ENCODE measurements at regions not wholly inside any gene's neighbourhood (a gene's known extent, or its start where the extent isn't known, plus 50 kb on each side); places are given as distances from the start of the nearest gene placed in this dataset.

- TF ChIP-seq ZBTB46 (CRISPR knock-in tag; IDR thresholded peaks at IDR 0.05; ENCODE audit: borderline replicate concordance) (no peak), IRF2 (CRISPR knock-in tag; IDR thresholded peaks at IDR 0.05) (peak; percentile 26; the same call in 1 of the 2 replicates), ZNF792 (CRISPR knock-in tag; IDR thresholded peaks at IDR 0.05) (0 out of 2 replicates have a peak, but pooled peaks have one; percentile 32), ZNF232 (CRISPR knock-in tag; IDR thresholded peaks at IDR 0.05; ENCODE audit: borderline replicate concordance) (no peak), ZNF501 (CRISPR knock-in tag; IDR thresholded peaks at IDR 0.05) (no peak), MIER2 (CRISPR knock-in tag; IDR thresholded peaks at IDR 0.05) (0 out of 2 replicates have a peak, but pooled peaks have one; percentile 16), NONO (IDR thresholded peaks at IDR 0.05) (no peak), NONO (CRISPR knock-in tag; conservative IDR thresholded peaks at IDR 0.05) (peak; percentile 43; the same call in 1 of the 2 replicates), RXRB (CRISPR knock-in tag; IDR thresholded peaks at IDR 0.05; ENCODE audit: borderline replicate concordance) (peak; percentile 62; the same call in 1 of the 2 replicates), MTF2 (CRISPR knock-in tag; IDR thresholded peaks at IDR 0.05; ENCODE audit: borderline replicate concordance) (no peak), CTCF (CRISPR knock-in tag; IDR thresholded peaks at IDR 0.05) (peak; percentile 56), KLF9 (CRISPR knock-in tag; IDR thresholded peaks at IDR 0.05; ENCODE audit: low read depth) (no peak), ZNF607 (CRISPR knock-in tag; IDR thresholded peaks at IDR 0.05; ENCODE audit: borderline replicate concordance) (no peak), SALL2 (CRISPR knock-in tag; IDR thresholded peaks at IDR 0.05) (no peak), EP300 (IDR thresholded peaks at IDR 0.05; ENCODE audit: low read depth in 2 of 2, low read length in 2 of 2) (peak in 1 of 2 experiments; percentile 92; a peak in 2 of 4 replicates), EP300 (CRISPR knock-in tag; IDR thresholded peaks at IDR 0.05; ENCODE audit: borderline replicate concordance) (no peak), MED1 (CRISPR knock-in tag; IDR thresholded peaks at IDR 0.05) (peak; percentile 58; the same call in 1 of the 2 replicates), ZNF556 (CRISPR knock-in tag; IDR thresholded peaks at IDR 0.05; ENCODE audit: borderline replicate concordance) (no peak), STAG1 (CRISPR knock-in tag; IDR thresholded peaks at IDR 0.05) (peak; percentile 44), GATAD2A (CRISPR knock-in tag; IDR thresholded peaks at IDR 0.05) (peak; percentile 82), TBX3 (IDR thresholded peaks at IDR 0.05; ENCODE audit: borderline replicate concordance) (peak; percentile 88), TCF7 (IDR thresholded peaks at IDR 0.05; ENCODE audit: low read depth) (peak; percentile 94), FOXJ3 (CRISPR knock-in tag; IDR thresholded peaks at IDR 0.05; ENCODE audit: borderline replicate concordance) (peak; percentile 85), RBAK (CRISPR knock-in tag; IDR thresholded peaks at IDR 0.05) (no peak), MXD4 (CRISPR knock-in tag; IDR thresholded peaks at IDR 0.05) (peak; percentile 14; the same call in 1 of the 2 replicates), HNF4A (CRISPR knock-in tag; IDR thresholded peaks at IDR 0.05) (peak; percentile 78), SOX13 (IDR thresholded peaks at IDR 0.05) (no peak), SOX13 (CRISPR knock-in tag; conservative IDR thresholded peaks at IDR 0.05 in 1 of 2, IDR thresholded peaks at IDR 0.05 in 1 of 2) (peak in 1 of 2 experiments; percentile 63; a peak in 1 of 4 replicates)
Measured at GRCh38 chr14:38605193-38606114, 349.6 kb upstream of the CLEC14A start (continued).

All from HepG2 (cell line).